ENCODE measurements at regions not wholly inside any gene's neighbourhood (a gene's known extent, or its start where the extent isn't known, plus 50 kb on each side); places are given as distances from the start of the nearest gene placed in this dataset.

DNA sequence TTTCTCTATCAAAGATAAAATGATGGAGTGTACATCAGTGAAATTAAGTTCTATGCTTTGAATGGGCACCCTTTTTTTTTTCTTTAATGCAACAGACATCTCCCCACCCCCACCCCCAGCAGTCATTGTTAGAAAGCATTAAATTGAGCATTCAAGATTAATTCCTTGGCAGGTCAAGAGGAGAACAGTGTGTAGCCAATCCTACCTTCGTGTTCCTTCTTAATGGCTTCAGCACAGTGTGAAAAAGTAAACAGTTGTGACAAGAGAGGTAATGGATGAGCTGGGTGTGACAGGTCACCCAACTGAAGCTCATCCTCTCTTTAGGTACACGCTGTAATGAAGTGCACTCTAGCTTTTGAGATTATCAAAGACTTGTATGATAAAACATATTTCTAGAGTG lies 198.5 kb upstream of the RARB start:
- H3K36me3 ChIP-seq (ENCODE audit: insufficient read depth, low read length) = no peaks in the 10 kb centered on the region
- no peaks in the 10 kb centered on the region for H3F3A ChIP-seq (ENCODE audit: insufficient read depth, low read length, poor library complexity, severe bottlenecking)
- TF ChIP-seq RAD21 (conservative IDR thresholded peaks at IDR 0.05) (no peak), CTCF (IDR thresholded peaks at IDR 0.05; ENCODE audit: poor library complexity, severe bottlenecking) (no peak), TAF1 (IDR thresholded peaks at IDR 0.05; ENCODE audit: low read depth) (no peak), MXI1 (conservative IDR thresholded peaks at IDR 0.05; ENCODE audit: poor library complexity, severe bottlenecking) (no peak), EZH2 (IDR thresholded peaks at IDR 0.05; ENCODE audit: borderline replicate concordance, insufficient read depth, low read length, poor library complexity, severe bottlenecking) (no peak), EP300 (conservative IDR thresholded peaks at IDR 0.05; ENCODE audit: poor library complexity, severe bottlenecking) (peak; percentile 20), POLR2AphosphoS5 (IDR thresholded peaks at IDR 0.05) (peak; percentile 83)
- no peak overlapping the region for H2AFZ ChIP-seq (ENCODE audit: low read depth, low read length)
- H3K9me3 ChIP-seq (ENCODE audit: low read length) = no peaks in the 10 kb centered on the region
- no peaks in the 10 kb centered on the region for H3K27me3 ChIP-seq (ENCODE audit: insufficient read depth, low read depth, low read length)
- H3K27ac ChIP-seq (ENCODE audit: low read length) = no peak overlapping the region
- no peaks in the 10 kb centered on the region for H3K9me2 ChIP-seq (ENCODE audit: insufficient read depth, low read length)
- no peak overlapping the region for H3K9ac ChIP-seq (ENCODE audit: low read length)
- H3K79me2 ChIP-seq (replicated peaks; ENCODE audit: insufficient read depth, low read length) = no peaks in the 10 kb centered on the region
- no peak overlapping the region for H3K4me3 ChIP-seq (ENCODE audit: low read length)
- H3K4me2 ChIP-seq (ENCODE audit: low read length) = no peak overlapping the region
- no peaks in the 10 kb centered on the region for H4K20me1 ChIP-seq (ENCODE audit: insufficient read depth)

- H3K27me3 ChIP-seq (ENCODE audit: insufficient read depth, low read depth, low read length) = no peaks in the 10 kb centered on the region
- no peaks in the 10 kb centered on the region for H3F3A ChIP-seq (ENCODE audit: insufficient read depth, low read length, poor library complexity, severe bottlenecking)
- TF ChIP-seq SMC3 (conservative IDR thresholded peaks at IDR 0.05; ENCODE audit: poor library complexity) (no peak), MXI1 (conservative IDR thresholded peaks at IDR 0.05; ENCODE audit: poor library complexity, severe bottlenecking) (no peak), TAF1 (IDR thresholded peaks at IDR 0.05; ENCODE audit: low read depth) (no peak), POLR2AphosphoS5 (IDR thresholded peaks at IDR 0.05) (no peak), EZH2 (IDR thresholded peaks at IDR 0.05; ENCODE audit: borderline replicate concordance, insufficient read depth, low read length, poor library complexity, severe bottlenecking) (no peak), CTCF (IDR thresholded peaks at IDR 0.05; ENCODE audit: poor library complexity, severe bottlenecking) (no peak), RAD21 (conservative IDR thresholded peaks at IDR 0.05) (no peak), EP300 (conservative IDR thresholded peaks at IDR 0.05; ENCODE audit: poor library complexity, severe bottlenecking) (no peak), REST (IDR thresholded peaks at IDR 0.05; ENCODE audit: borderline replicate concordance) (no peak)
- no peaks in the 10 kb centered on the region for H4K20me1 ChIP-seq (ENCODE audit: insufficient read depth)
- H3K4me3 ChIP-seq (ENCODE audit: low read length) = no peak overlapping the region
- no peaks in the 10 kb centered on the region for H3K36me3 ChIP-seq (ENCODE audit: insufficient read depth, low read length)
- H3K9me3 ChIP-seq (ENCODE audit: low read length) = no peaks in the 10 kb centered on the region
- no peaks in the 10 kb centered on the region for H3K9me2 ChIP-seq (ENCODE audit: insufficient read depth, low read length)
- no peak overlapping the region for H3K4me2 ChIP-seq (ENCODE audit: low read length)
- no peak overlapping the region for H3K9ac ChIP-seq (ENCODE audit: low read length)
- H2AFZ ChIP-seq (ENCODE audit: low read depth, low read length) = no peak overlapping the region
- H3K79me2 ChIP-seq (replicated peaks; ENCODE audit: insufficient read depth, low read length) = no peaks in the 10 kb centered on the region
- no peak overlapping the region for H3K27ac ChIP-seq (ENCODE audit: low read length)
These were observed 193.0 kb upstream of the RARB start for GRCh38 chr3:25235031-25235430.
